ENCODE measurements at regions not wholly inside any gene's neighbourhood (a gene's known extent, or its start where the extent isn't known, plus 50 kb on each side); places are given as distances from the start of the nearest gene placed in this dataset.

DNA sequence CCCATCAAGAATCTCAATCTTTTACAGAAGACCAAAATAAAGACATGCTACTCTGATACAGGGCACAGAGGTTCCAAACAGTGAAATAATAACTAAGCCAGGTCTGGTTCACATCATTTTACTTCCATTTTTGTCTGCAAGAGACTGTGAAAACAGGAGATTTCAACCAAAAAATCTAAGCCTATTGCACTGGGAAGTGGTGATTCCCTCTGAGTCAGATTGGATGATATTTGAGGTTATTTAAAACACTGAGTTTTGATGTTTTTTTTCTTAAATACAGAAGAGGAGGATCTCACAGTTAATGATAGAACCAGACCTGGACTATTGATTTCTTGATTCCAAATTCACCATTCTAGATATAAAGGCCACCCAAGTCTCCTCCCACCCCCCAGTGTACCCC lies 117.3 kb upstream of the FAM20A start:
- ATAC-seq (no peak), DNase-seq (no peak)
- Histone ChIP-seq H3K4me3 (no peak overlapping the region), H3K27me3 (peaks cover 0 to 4% (median 0%) of the 10 kb centered on the region in 7 donors), H3K27ac (no peak overlapping the region), H3K4me1 (no peaks in the 10 kb centered on the region), H3K9me3 (peaks cover 0 to 8% (median 0%) of the 10 kb centered on the region in 11 donors), H3K36me3 (no peaks in the 10 kb centered on the region)
- intact Hi-C loops (cut with DNase I), result no loop called here
- TF ChIP-seq, protein P1, sequence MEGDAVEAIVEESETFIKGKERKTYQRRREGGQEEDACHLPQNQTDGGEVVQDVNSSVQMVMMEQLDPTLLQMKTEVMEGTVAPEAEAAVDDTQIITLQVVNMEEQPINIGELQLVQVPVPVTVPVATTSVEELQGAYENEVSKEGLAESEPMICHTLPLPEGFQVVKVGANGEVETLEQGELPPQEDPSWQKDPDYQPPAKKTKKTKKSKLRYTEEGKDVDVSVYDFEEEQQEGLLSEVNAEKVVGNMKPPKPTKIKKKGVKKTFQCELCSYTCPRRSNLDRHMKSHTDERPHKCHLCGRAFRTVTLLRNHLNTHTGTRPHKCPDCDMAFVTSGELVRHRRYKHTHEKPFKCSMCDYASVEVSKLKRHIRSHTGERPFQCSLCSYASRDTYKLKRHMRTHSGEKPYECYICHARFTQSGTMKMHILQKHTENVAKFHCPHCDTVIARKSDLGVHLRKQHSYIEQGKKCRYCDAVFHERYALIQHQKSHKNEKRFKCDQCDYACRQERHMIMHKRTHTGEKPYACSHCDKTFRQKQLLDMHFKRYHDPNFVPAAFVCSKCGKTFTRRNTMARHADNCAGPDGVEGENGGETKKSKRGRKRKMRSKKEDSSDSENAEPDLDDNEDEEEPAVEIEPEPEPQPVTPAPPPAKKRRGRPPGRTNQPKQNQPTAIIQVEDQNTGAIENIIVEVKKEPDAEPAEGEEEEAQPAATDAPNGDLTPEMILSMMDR (IDR thresholded peaks at IDR 0.05), result no peak

DNA sequence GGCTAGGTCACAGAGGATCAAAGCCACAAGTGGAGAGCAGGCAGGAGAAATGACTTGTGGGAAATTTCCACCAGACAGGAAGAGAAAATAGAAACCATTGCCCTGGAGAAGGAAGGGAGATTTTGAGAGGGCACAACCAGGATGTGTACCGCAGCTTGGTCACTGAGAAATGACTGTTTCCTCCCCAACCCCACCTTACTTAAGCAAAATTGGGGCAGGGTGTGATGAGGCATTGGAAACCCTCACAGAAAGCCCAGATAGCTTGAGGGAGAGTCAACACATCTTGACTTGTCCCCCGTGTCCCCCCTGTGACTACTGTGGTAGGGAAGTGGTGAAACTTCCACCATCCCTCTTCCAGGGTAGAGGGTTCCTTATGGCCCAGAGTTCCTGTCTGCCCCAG lies 113.5 kb upstream of the FAM20A start:
- WGBS, 2 donors, result 94 to 98% methylated on average over 2 of the region's 2 CpGs
- H3K9me3 ChIP-seq, result peaks cover 0 to 8% (median 0%) of the 10 kb centered on the region in 11 donors
- peaks cover 0 to 5% (median 0%) of the 10 kb centered on the region in 9 donors for H3K4me1 ChIP-seq
- no peak overlapping the region for H3K27ac ChIP-seq
- TF ChIP-seq, protein P1 (IDR thresholded peaks at IDR 0.05), result no peak
- DNase-seq, result no peak
- H3K4me3 ChIP-seq, result no peak overlapping the region
- no peak for ATAC-seq
- H3K27me3 ChIP-seq, result peaks cover 0 to 5% (median 0%) of the 10 kb centered on the region in 7 donors
- H3K36me3 ChIP-seq, result no peaks in the 10 kb centered on the region
- intact Hi-C loops (cut with DNase I), result no loop called here

DNA sequence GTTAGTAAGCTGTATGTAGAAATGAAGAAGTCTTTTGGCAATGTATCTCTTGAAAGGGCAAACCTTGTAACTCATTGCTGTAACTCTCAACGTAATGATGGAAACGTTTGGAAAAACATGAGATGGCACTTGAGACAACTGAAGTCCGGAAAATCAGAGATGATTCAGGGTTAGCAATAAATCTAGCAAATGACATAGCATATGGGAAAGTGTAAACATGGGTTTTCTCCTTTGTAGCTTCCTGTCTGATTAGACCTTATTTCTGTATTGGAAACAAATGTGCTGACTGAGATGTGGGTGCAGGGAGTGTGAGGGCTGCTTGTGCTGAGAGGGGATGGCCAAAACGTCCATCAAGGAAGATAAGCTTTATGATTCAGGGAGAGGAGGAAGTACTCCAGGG lies 110.7 kb upstream of the FAM20A start:
- 45 to 56% methylated on average over 4 of the region's 4 CpGs for WGBS, 2 donors
- Histone ChIP-seq H3K4me1 (peaks cover 0 to 8% (median 0%) of the 10 kb centered on the region in 9 donors), H3K27me3 (peaks cover 0 to 5% (median 0%) of the 10 kb centered on the region in 7 donors), H3K36me3 (no peaks in the 10 kb centered on the region), H3K27ac (no peak overlapping the region), H3K9me3 (peaks cover 0 to 1% (median 0%) of the 10 kb centered on the region in 11 donors), H3K4me3 (no peak overlapping the region)
- intact Hi-C loops (cut with DNase I), result no loop called here
- no peak for DNase-seq
- TF ChIP-seq, protein P1 (IDR thresholded peaks at IDR 0.05), result no peak
- ATAC-seq, result no peak

DNA sequence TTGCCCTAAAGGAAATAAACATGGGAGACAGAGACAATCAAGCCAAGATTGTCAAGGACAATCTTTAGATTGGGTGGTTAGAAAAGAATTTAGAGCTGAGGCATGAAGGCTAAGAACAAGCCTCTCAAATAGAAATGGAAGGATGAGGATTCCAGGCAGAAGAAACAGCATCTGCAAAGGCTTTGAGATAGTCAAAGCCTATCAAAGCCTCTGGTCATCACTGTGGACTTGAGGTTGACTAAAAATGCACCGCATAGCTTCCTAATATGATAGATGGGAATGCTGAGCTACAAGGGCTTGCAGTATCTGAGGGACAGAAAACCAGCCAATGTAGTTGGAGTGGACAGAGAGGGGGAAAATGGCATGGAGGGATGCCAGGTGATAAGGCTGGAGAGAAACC lies 109.8 kb upstream of the FAM20A start:
- 81 to 93% methylated on average over 1 of the region's 1 CpG for WGBS, 2 donors
- Histone ChIP-seq H3K4me1 (peaks cover 0 to 13% (median 0%) of the 10 kb centered on the region in 9 donors), H3K4me3 (no peak overlapping the region), H3K27ac (peak overlapping the region in 6 of 10 donors; percentile 3 to 67 (median 53)), H3K36me3 (no peaks in the 10 kb centered on the region), H3K9me3 (no peaks in the 10 kb centered on the region), H3K27me3 (peaks cover 0 to 5% (median 0%) of the 10 kb centered on the region in 7 donors)
- intact Hi-C loops (cut with DNase I), result no loop called here
- no peak for DNase-seq
- TF ChIP-seq, protein P1 (IDR thresholded peaks at IDR 0.05), result no peak
- no peak for ATAC-seq

All from heart right ventricle (tissue), 16 donors.